ENCODE measurements at regions not wholly inside any gene's neighbourhood (a gene's known extent, or its start where the extent isn't known, plus 50 kb on each side); places are given as distances from the start of the nearest gene placed in this dataset.

- DNase-seq (ENCODE audit: low read depth in 1 of 2, low spot score in 1 of 2): no peak
Observed at GRCh38 chr3:130259166-130259874, 86.2 kb upstream of the COL6A5 start.

- DNase-seq (ENCODE audit: low read depth in 1 of 2, low spot score in 1 of 2): no peak
Observed at GRCh38 chr3:130260918-130261317, 84.6 kb upstream of the COL6A5 start.

DNA sequence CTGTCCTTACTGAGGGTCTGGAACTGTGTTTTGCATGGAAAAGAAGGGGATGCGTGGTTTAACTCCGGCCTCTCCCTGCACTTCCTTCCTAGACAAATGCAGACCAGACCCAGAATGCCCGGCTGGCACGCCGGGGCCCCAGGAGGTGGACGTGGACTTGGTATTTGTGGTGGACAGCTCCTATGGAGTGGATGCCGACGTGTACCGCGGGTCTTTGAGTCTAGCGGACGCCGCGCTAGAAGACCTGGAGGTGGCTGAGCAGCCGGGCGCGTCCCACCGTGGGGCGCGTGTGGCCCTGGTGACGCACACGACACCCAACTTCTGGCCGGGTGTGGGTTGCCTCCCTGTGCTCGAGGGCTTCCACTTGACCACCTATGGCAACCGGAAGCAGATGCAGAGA is 81.8 kb upstream of the COL6A5 start:
- DNase-seq (ENCODE audit: low read depth in 1 of 2, low spot score in 1 of 2): no peak

DNA sequence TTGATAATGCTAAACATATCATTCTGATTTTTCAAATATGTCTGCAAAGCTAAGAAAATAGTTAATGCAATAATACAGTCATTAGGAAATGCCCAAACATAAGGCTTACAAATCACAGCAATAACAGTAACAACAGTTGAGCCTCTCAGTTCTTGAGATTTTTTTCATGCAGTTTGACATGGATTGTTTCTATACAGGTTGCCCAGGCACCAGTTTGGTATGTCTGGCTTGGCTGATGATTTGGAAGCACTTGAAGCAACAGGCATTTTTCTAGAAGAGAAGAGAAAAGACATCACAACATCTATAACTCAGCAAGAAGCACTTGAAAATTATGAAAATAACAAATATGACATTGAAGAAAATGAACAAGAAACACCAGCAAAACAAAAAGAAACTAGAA is 78.7 kb upstream of the COL6A5 start:
- no peak for DNase-seq (ENCODE audit: low read depth in 1 of 2, low spot score in 1 of 2)

- DNase-seq (ENCODE audit: low read depth in 1 of 2, low spot score in 1 of 2): no peak
Observed at GRCh38 chr3:130276203-130276803, 69.2 kb upstream of the COL6A5 start.

DNA sequence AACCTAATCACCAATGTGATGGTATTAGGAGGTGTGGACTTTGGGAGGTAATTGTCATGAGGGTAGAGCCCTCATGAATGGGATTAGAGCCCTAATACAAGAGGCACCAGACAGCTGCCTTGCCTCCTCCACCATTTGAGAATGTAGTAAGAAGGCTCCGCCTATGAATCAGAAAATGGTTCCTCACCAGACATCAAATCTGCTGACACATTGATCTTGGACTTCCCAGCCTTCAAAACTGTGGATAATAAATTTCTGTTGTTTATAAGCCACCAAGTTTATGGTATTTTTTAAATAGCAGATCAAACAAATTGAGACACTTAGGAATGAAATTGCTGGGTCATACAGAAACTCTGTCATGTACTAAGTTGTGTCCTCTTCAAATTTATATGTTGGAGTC is 56.8 kb upstream of the COL6A5 start:
- DNase-seq (ENCODE audit: low read depth in 1 of 2, low spot score in 1 of 2): no peak

GRCh38 chr3:130291148-130291547 is 54.3 kb upstream of the COL6A5 start:
- DNase-seq (ENCODE audit: low read depth in 1 of 2, low spot score in 1 of 2): no peak

DNA sequence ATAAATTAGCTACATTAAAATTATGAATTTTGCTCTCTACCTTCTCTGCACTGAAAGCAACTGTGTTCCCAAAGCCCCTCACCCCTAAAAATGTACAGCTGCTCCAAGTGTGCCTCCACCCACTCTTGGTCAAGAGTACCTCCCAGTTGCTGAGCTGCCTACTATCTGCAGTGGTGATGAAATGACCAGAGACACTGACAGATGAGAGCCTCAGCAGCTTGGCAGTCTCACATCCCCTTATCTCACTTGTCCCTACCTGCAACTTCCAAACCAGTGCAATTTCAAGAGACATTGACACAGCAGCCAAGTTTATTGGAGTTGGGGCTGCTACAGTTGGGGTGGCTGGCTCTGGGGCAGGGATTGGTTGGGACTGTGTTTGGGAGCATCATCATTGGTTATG is 52.2 kb upstream of the COL6A5 start:
- DNase-seq (ENCODE audit: low read depth in 1 of 2, low spot score in 1 of 2): no peak

All from activated CD4-positive, alpha-beta T cell treated with anti-CD3 and anti-CD28 coated beads, Interleukin-2, amount 50 U/mL, for 24 hours (primary cell).